GM21367 (cell line): ENCODE measurements at regions not wholly inside any gene's neighbourhood (a gene's known extent, or its start where the extent isn't known, plus 50 kb on each side); places are given as distances from the start of the nearest gene placed in this dataset.

Experiments
- ATAC-seq: cut with Tn5 transposase; IDR thresholded peaks from one replicate; pipeline ENCODE4 v1.9.1; 2021; ENCODE audit not compliant: unreplicated experiment

GRCh38 chr1:189351960-189352359 is 1125.7 kb downstream of the BRINP3 start:
- ATAC-seq, result no peak

DNA sequence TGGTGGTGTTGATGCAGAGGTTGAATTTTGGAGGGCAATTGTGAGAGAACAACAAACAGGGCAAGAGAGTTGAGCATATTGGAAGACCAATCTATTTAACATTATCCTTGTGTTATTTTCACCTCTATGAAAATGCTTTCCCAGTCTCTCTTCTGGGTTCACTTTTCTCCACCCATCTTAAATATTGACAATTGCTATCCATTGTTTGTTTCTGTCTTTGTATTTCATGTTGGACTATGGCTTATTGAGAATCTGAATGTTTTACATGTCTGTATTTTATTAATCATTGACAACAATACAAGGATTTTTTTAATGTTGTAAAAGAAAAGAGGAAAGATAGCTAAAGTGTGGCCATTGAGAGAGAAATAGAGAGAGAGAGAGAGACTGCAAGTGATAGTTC is 1121.5 kb downstream of the BRINP3 start:
- no peak for ATAC-seq

DNA sequence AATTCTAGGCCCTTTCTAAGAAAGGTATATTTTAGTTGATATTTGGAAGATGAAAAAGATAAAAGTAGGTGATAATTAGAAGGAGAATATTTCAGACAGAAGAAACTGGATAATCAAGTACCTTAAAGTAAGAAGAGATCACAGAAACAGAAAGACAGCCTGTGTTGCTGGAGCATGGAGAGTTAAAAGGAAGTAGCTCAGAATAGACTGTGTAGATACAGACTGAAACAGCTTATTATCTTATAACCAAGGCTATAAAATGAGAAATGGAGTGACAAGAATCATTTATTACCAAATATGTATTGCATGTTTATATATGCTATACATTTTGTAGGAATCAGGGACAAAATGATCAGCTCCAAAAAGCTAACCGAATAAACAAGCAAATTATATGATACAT is 1120.3 kb downstream of the BRINP3 start:
- no peak for ATAC-seq

- ATAC-seq, result no peak
Measured at GRCh38 chr1:189369612-189370011, 1108.1 kb downstream of the BRINP3 start.

DNA sequence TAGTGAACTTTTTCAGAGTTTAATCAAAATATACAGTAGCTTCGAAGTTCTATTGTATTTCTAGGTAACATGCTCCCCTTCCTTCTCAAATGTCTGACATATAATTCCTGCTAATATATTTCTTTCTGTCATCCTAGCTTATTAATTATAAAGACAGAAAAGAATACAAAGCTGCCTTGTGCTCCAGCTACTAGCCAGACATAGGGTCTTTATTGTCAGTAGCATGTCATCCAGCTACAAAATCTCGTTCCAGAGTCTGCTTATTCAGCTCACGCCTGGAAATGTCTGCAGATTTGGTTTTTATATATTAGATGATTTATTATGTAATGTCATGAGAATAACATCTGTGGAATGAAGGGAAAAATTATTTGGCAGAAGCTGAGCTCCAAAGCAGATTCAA is 1102.8 kb downstream of the BRINP3 start:
- no peak for ATAC-seq

DNA sequence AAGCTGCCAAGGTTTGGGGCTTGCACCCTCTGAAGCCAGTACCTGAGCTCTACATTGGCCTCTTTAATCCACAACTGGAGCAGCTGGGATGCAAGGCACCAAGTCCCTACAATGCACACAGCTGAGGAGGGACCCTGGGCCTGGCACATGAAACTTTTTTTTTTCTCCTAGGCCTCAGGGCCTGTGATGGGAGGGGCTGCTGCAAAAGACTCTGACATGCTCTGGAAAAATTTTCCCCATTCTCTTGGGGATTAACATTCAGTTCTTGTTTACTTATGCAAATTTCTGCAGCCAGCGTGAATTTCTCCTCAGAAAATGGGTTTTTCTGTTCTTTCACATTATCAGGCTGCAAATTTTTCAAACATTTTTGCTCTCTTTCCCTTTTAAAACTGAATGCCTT is 1072.2 kb downstream of the BRINP3 start:
- no peak for ATAC-seq

DNA sequence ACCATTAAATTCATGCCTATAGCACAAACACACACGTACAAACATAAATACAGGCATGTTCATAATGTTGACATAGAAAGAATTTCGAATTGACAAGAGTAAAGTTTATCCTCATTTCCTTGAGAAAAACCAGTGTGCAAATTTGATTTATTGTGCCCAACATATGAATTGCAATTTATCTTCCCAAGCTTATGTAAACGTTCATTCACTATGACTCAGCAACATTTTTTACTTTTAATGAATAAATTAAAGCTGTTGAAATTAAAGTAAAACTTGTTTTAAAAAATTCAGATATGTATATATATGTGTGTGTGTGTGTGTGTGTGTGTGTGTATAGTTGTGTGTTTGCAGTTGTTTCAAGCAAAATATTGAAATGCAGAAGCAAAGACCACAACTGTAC is 1067.9 kb downstream of the BRINP3 start:
- no peak for ATAC-seq

DNA sequence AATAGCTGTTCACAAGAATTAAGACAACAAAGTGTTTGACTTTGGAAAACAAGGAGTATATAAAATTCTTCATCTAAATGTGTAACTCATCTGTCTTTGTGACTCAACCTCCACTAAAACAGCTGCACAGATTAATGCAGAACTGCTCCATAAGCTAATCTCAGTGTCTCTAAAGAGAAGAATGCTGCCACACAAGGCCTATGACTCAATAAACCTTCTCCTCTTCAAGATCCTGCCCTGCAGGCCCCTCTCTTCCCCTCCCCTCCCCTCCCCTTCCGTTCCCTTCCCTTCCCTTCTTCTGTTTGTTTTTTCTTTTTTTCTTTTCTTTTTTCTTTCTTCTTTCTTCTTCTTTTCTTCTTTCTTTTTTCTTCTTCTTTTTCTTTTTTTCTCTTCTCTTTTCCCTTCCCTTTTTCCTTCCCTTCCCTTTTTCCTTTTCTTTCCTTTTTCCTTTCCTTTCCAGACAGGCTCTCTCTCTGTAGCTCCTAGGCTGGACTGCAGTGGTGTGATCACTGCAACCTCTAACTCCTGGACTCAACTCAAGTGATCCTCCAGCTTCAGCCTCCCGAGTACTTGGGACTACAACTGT is 1052.8 kb downstream of the BRINP3 start:
- no peak for ATAC-seq

GRCh38 chr1:189429610-189430009 is 1048.1 kb downstream of the BRINP3 start:
- no peak for ATAC-seq

DNA sequence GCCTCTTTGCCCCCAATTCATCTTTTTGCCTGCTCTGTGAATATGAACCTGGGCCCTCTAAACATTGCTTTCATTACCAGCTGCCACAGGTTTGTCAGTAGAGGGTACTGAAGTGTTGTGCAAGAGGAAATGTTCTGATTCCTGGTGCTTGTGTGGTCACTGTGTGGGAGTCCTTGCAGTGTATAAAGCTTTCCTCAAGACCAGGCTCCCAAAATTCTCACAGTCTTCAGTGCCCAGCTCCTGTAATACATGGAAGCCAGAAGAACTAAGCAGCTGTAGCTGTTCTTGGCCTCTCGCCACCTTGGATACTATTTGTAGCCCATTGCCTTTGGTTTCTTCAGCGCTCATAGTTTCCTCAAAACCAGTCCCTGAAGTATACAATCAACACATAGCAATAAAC is 1046.2 kb downstream of the BRINP3 start:
- ATAC-seq, result no peak

DNA sequence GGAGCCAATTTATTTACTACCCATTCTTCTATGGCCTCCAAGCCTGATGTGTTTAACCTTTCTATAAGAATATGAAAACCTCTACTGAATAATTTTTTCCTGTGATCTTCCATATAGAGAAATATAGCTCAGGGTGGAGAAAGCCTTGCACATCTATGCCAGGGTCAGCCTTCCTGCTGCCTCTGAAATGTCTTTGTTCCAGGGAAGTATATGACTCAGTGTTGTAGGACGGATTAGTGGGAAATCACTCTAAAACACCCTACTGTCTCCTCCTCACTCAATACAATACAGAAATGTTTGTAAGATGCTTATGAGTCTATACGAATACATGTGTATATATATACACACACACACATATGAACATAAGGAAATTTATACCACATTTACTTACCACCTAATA is 1044.9 kb downstream of the BRINP3 start:
- ATAC-seq, result no peak

DNA sequence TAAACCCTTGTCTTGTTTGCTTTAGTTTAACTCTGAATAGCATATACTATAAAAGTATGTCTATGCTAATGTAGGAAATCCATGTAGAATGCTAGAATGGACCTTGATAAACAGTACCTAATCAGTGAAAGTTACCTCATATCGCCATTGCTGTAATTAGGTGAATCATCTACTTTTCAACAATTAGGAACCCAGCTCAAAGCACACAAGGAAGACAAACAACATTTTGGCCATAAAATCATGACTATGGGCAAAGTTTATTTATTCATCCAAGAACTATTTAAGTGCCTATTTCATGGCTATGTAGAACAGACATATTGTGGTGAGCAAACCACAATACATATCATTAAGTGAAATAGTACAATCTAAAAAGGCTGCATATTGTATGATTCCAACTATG is 1043.2 kb downstream of the BRINP3 start:
- ATAC-seq, result no peak

DNA sequence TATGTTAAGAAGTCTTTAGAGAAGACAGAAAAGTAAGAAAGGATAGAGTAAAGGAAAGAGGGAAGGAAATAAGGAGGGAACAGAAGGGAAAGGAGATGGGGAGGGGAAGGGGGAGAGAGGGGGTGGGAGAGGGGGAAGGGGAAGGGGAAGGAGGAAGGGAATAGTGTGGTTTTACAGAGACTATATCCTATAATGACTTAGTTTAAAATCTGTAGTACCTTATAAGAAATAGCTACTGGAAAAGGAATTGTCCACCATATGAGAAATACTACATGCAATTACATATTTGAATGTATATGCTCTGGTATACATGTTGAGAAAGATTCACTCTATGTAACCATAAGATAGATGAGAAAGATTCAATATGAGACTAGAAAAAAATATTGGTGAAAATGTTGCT is 1042.3 kb downstream of the BRINP3 start:
- ATAC-seq, result no peak

- no peak for ATAC-seq
Measured at GRCh38 chr1:189438808-189439207, 1038.9 kb downstream of the BRINP3 start.

DNA sequence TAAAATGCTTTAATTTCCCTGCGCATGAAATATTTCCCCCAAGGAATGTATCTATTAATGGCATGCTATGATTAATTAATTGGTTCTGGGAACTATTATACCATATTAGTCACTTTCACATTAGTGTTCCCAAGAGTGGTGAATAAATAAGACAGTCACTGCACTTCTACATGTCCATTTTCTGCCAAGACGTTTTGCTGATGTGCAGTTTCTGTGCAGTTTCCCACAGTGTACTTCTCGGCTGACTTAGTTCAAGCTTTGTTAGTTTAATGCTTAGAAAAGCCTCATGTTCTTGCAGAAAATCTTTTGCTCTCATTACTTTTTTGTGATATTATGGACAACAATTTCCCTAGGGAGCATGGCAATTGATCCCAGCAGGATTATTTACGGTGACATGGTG is 1014.5 kb downstream of the BRINP3 start:
- no peak for ATAC-seq

DNA sequence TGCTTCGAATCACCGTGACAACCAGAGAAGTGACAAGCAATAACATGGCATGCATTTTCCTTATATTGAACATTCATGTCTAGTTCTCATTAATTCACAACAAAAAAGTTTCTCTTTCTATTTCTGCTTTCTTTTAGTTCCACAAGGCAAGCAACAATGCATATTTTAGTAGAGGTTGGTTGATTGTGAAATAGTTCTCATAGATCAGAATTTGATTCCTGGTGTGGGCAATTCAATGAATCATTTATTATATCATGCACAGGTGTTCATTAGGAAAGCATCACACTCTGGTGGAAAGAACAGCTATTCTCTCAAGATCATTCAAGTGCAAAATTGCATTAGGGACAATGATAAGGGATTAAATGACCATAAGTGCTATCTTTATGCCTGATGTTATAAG is 980.9 kb downstream of the BRINP3 start:
- no peak for ATAC-seq

DNA sequence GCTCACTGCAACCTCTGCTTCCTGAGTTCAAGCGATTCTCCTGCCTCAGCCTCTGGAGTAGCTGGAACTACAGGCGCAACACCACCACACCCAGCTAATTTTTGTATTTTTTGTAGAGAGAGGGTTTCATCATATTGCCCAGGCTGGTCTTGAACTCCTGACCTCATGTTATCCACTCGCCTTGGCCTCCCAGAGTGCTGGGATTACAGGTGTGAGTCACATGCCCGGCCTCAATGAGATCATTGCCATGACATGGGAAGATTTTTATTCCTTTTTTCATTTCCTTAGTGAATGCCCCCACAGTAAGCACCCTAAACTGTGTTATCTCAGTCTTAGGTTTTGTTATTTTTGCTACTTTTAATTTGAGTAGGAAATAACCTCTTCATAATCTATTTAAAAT is 977.9 kb downstream of the BRINP3 start:
- no peak for ATAC-seq

DNA sequence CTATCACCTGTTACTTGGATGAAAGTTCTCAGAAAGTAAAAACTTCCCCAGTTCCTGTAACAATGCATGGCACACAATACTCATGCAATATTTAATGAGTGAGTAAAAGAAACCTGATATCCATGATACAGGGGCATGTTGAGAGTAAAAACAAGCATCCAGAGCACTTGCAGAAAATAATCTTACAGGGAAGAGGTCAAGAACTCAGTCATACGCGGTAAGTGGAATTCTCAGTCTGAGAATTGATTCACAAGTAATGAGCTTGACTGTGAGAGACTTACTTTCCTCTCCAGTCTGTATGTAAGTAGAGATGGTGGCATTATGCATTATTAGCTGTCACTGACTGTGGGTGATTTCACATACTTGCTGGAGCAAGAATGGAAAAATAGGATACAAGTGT is 976.9 kb downstream of the BRINP3 start:
- no peak for ATAC-seq

GRCh38 chr1:189510827-189511226 is 966.8 kb downstream of the BRINP3 start:
- no peak for ATAC-seq

- ATAC-seq, result no peak
Measured at GRCh38 chr1:189513091-189513490, 964.6 kb downstream of the BRINP3 start.

- ATAC-seq, result no peak
Measured at GRCh38 chr1:189522441-189522840, 955.2 kb downstream of the BRINP3 start.

GRCh38 chr1:189524501-189524900 is 953.2 kb downstream of the BRINP3 start:
- no peak for ATAC-seq

- no peak for ATAC-seq
Measured at GRCh38 chr1:189530162-189530561, 947.5 kb downstream of the BRINP3 start.

DNA sequence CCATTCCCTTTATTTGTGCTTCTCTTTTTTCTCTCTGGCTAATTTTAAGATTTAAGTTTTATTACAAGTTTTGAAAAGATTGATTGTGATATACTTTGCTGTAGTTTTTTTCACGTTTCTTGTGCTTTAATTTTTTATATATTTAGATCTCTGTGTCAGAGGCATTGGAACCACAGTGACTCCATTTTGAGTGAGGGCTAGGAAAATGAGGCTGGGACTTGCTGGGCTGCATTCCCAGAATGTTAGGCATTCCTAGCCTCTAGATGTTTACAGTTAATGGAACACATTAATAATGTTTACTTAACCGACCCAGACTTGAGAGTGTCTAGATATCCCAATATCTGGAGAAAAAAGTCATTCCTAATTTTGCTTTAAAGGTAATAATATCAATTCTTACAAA is 939.4 kb downstream of the BRINP3 start:
- ATAC-seq, result no peak
